ENCODE measurements at regions not wholly inside any gene's neighbourhood (a gene's known extent, or its start where the extent isn't known, plus 50 kb on each side); places are given as distances from the start of the nearest gene placed in this dataset.

DNA sequence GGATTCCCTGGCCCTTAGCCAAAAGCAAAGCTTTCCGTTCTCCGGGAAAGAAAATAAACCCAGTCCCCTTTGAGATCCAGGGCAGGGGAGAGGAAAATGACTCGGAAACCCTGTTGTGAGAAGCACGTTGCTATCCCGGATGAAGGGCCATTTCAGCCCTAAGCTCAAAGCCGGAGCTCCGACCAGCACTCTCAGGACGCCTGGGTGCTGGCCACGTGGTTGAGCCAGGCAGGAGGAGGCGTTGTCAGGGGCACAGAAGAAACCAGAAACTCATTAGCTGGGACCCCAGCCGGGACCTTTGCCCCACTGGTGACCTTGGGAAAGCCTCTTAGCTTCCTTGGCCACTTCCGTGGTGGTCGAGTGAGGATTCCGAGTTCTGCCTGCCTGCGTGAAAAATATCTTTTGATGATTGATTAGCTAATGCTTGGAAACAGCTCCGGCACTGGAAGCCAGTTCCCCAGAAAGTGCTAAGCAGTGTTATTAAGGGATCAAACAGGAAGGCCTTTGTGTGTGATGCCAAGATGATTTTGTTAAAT is 57.6 kb upstream of the FZD10 start:
- TF ChIP-seq POLR2A (IDR thresholded peaks at IDR 0.05) (no peak), POLR2AphosphoS5 (IDR thresholded peaks at IDR 0.05) (no peak)
- TF ChIP-seq, protein P1, sequence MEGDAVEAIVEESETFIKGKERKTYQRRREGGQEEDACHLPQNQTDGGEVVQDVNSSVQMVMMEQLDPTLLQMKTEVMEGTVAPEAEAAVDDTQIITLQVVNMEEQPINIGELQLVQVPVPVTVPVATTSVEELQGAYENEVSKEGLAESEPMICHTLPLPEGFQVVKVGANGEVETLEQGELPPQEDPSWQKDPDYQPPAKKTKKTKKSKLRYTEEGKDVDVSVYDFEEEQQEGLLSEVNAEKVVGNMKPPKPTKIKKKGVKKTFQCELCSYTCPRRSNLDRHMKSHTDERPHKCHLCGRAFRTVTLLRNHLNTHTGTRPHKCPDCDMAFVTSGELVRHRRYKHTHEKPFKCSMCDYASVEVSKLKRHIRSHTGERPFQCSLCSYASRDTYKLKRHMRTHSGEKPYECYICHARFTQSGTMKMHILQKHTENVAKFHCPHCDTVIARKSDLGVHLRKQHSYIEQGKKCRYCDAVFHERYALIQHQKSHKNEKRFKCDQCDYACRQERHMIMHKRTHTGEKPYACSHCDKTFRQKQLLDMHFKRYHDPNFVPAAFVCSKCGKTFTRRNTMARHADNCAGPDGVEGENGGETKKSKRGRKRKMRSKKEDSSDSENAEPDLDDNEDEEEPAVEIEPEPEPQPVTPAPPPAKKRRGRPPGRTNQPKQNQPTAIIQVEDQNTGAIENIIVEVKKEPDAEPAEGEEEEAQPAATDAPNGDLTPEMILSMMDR (IDR thresholded peaks at IDR 0.05): no peak
